ENCODE measurements at regions not wholly inside any gene's neighbourhood (a gene's known extent, or its start where the extent isn't known, plus 50 kb on each side); places are given as distances from the start of the nearest gene placed in this dataset.
"Not testable (repeated sequence)": the region's sequence is repeated elsewhere in the genome, so short reads cannot be mapped to it uniquely, and the experiment has no call there.

GRCh38 chr12:88366101-88366500 is 214.2 kb downstream of the KITLG start:
- no peak for TF ChIP-seq ZFX (IDR thresholded peaks at IDR 0.05; ENCODE audit: borderline replicate concordance)
- no peak for TF ChIP-seq CTCF (IDR thresholded peaks at IDR 0.05)
- H3K27ac ChIP-seq = no peak overlapping the region

GRCh38 chr12:88367231-88367630 is 213.0 kb downstream of the KITLG start:
- H3K27ac ChIP-seq = no peak overlapping the region
- TF ChIP-seq CTCF (IDR thresholded peaks at IDR 0.05) (no peak), ZFX (IDR thresholded peaks at IDR 0.05; ENCODE audit: borderline replicate concordance) (no peak)

- H3K27ac ChIP-seq = not testable (repeated sequence)
Measured at GRCh38 chr12:88368077-88368476, 212.2 kb downstream of the KITLG start.

- no peak overlapping the region for H3K27ac ChIP-seq
- TF ChIP-seq CTCF (IDR thresholded peaks at IDR 0.05) (no peak), ZFX (IDR thresholded peaks at IDR 0.05; ENCODE audit: borderline replicate concordance) (no peak)
Measured at GRCh38 chr12:88371416-88372183, 208.7 kb downstream of the KITLG start.

- no peak for TF ChIP-seq CTCF (IDR thresholded peaks at IDR 0.05)
- no peak for TF ChIP-seq ZFX (IDR thresholded peaks at IDR 0.05; ENCODE audit: borderline replicate concordance)
- H3K27ac ChIP-seq = no peak overlapping the region
Measured at GRCh38 chr12:88375306-88376305, 204.7 kb downstream of the KITLG start.

- TF ChIP-seq CTCF (IDR thresholded peaks at IDR 0.05) = no peak
- TF ChIP-seq ZFX (IDR thresholded peaks at IDR 0.05; ENCODE audit: borderline replicate concordance) = no peak
- no peak overlapping the region for H3K27ac ChIP-seq
Measured at GRCh38 chr12:88377973-88378372, 202.3 kb downstream of the KITLG start.

- no peak overlapping the region for H3K27ac ChIP-seq
- TF ChIP-seq CTCF (IDR thresholded peaks at IDR 0.05) (no peak), ZFX (IDR thresholded peaks at IDR 0.05; ENCODE audit: borderline replicate concordance) (no peak)
Measured at GRCh38 chr12:88381466-88381865, 198.8 kb downstream of the KITLG start.

Data from 22Rv1 (cell line).